ENCODE measurements at regions not wholly inside any gene's neighbourhood (a gene's known extent, or its start where the extent isn't known, plus 50 kb on each side); places are given as distances from the start of the nearest gene placed in this dataset.

- ChIA-PET CTCF (ENCODE audit: low intra/inter-chr PET ratio, low total read pairs) (no interaction called here), POLR2A (no interaction called here)
- Histone ChIP-seq H3K4me2 (ENCODE audit: low read depth, low read length) (no peak overlapping the region), H3K27me3 (ENCODE audit: control insufficient read depth in 1 of 2, insufficient read depth in 2 of 2, low read length in 2 of 2) (peaks cover 0 to 10% of the 10 kb centered on the region in 2 experiments; a peak in 1 of 5 replicates), H4K20me1 (ENCODE audit: insufficient read depth, low read length) (no peaks in the 10 kb centered on the region), H3K36me3 (replicated peaks in 1 of 2; ENCODE audit: control insufficient read depth in 1 of 2, insufficient read depth in 2 of 2, low read length in 2 of 2) (no peaks in the 10 kb centered on the region), H2AFZ (ENCODE audit: low read length) (no peak overlapping the region), H3K27ac (ENCODE audit: extremely low read length, insufficient read depth, low read length) (no peak overlapping the region), H3K79me2 (ENCODE audit: insufficient read depth, low read length) (no peaks in the 10 kb centered on the region), H3K9ac (ENCODE audit: insufficient read depth, low read depth, low read length) (no peak overlapping the region), H3K4me1 (ENCODE audit: insufficient read depth, low read length) (no peaks in the 10 kb centered on the region), H3K4me3 (replicated peaks in 1 of 3; ENCODE audit: insufficient read depth in 1 of 3, low read depth in 2 of 3, low read length in 3 of 3) (no peak overlapping the region), H3K9me3 (ENCODE audit: low read length) (no peaks in the 10 kb centered on the region)
- TF ChIP-seq ZBTB3 (CRISPR knock-in tag; IDR thresholded peaks at IDR 0.05; ENCODE audit: borderline replicate concordance, low read depth), result no peak
- in situ Hi-C loops (cut with HindIII; ENCODE audit: extremely low pct_ligation_motif_present, low pct_unique_long_range_greater_than_20kb), result no loop called here
- BruUV-seq (replicated peaks), result no TSS peak
- DNase-seq (ENCODE audit: low spot score) (no peak), FAIRE-seq (no peak), ATAC-seq (no peak)
- WGBS (ENCODE audit: low lambda C conversion rate), result 25% methylated on average over 7 of the region's 7 CpGs
- intact Hi-C loops (cut with micrococcal nuclease; ENCODE audit: unreplicated experiment), result no loop called here
These were observed 517.4 kb downstream of the BUD13 start for GRCh38 chr11:116255321-116255953.

DNA sequence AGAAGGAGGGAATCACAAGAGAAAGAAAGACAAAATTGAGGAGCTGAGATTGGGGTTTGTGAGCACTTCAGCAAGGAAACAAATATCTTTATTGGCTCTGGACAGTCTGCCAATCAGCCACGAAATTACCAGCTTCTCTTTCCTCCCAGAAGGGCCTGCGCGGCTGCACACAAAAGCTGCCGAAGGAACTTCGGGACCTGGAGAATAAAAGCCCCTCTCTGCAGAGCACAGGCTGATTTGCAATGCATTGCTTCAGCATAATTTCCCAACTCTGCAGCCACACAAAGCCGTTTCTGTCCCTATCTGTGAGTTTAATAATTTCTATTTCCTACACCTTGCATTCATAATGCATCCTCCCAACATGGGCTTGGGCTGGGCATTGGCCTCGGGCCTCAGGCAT is 522.6 kb downstream of the BUD13 start:
- in situ Hi-C loops (cut with HindIII; ENCODE audit: extremely low pct_ligation_motif_present, low pct_unique_long_range_greater_than_20kb), result no loop called here
- Histone ChIP-seq H3K4me3 (replicated peaks in 1 of 3; ENCODE audit: insufficient read depth in 1 of 3, low read depth in 2 of 3, low read length in 3 of 3) (no peak overlapping the region), H3K79me2 (ENCODE audit: insufficient read depth, low read length) (no peaks in the 10 kb centered on the region), H2AFZ (ENCODE audit: low read length) (no peak overlapping the region), H3K36me3 (replicated peaks in 1 of 2; ENCODE audit: control insufficient read depth in 1 of 2, insufficient read depth in 2 of 2, low read length in 2 of 2) (no peaks in the 10 kb centered on the region), H3K27me3 (ENCODE audit: control insufficient read depth in 1 of 2, insufficient read depth in 2 of 2, low read length in 2 of 2) (peaks cover 0 to 11% of the 10 kb centered on the region in 2 experiments; a peak in 2 of 5 replicates), H3K4me1 (ENCODE audit: insufficient read depth, low read length) (no peaks in the 10 kb centered on the region), H3K4me2 (ENCODE audit: low read depth, low read length) (no peak overlapping the region), H3K27ac (ENCODE audit: extremely low read length, insufficient read depth, low read length) (no peak overlapping the region), H3K9me3 (ENCODE audit: low read length) (no peaks in the 10 kb centered on the region), H3K9ac (ENCODE audit: insufficient read depth, low read depth, low read length) (no peak overlapping the region), H4K20me1 (ENCODE audit: insufficient read depth, low read length) (no peaks in the 10 kb centered on the region)
- no TSS peak for BruUV-seq (replicated peaks)
- 41% methylated on average over 5 of the region's 7 CpGs for WGBS (ENCODE audit: low lambda C conversion rate)
- ATAC-seq, result no peak
- POLR2A ChIA-PET, result no interaction called here
- no peak for FAIRE-seq
- intact Hi-C loops (cut with micrococcal nuclease; ENCODE audit: unreplicated experiment), result no loop called here
- CTCF ChIA-PET (ENCODE audit: low intra/inter-chr PET ratio, low total read pairs), result no interaction called here
- DNase-seq (ENCODE audit: low spot score), result no peak
- TF ChIP-seq TARDBP (CRISPR knock-in tag; IDR thresholded peaks at IDR 0.05) (no peak), SOX6 (IDR thresholded peaks at IDR 0.05) (no peak), SOX6 (CRISPR knock-in tag; IDR thresholded peaks at IDR 0.05) (no peak), SETDB1 (CRISPR knock-in tag; IDR thresholded peaks at IDR 0.05; ENCODE audit: borderline replicate concordance) (no peak), GATA4 (IDR thresholded peaks at IDR 0.05; ENCODE audit: borderline replicate concordance, low read depth) (no peak), ZNF512 (CRISPR knock-in tag; IDR thresholded peaks at IDR 0.05) (no peak), ZNF510 (CRISPR knock-in tag; IDR thresholded peaks at IDR 0.05; ENCODE audit: low read depth) (no peak), ZFP36 (IDR thresholded peaks at IDR 0.05; ENCODE audit: borderline replicate concordance, low read depth, low read length, partially characterized antibody) (no peak)
- TF ChIP-seq, protein P1, sequence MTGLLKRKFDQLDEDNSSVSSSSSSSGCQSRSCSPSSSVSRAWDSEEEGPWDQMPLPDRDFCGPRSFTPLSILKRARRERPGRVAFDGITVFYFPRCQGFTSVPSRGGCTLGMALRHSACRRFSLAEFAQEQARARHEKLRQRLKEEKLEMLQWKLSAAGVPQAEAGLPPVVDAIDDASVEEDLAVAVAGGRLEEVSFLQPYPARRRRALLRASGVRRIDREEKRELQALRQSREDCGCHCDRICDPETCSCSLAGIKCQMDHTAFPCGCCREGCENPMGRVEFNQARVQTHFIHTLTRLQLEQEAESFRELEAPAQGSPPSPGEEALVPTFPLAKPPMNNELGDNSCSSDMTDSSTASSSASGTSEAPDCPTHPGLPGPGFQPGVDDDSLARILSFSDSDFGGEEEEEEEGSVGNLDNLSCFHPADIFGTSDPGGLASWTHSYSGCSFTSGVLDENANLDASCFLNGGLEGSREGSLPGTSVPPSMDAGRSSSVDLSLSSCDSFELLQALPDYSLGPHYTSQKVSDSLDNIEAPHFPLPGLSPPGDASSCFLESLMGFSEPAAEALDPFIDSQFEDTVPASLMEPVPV (CRISPR knock-in tag; IDR thresholded peaks at IDR 0.05), result no peak
- TF ChIP-seq, protein P2, sequence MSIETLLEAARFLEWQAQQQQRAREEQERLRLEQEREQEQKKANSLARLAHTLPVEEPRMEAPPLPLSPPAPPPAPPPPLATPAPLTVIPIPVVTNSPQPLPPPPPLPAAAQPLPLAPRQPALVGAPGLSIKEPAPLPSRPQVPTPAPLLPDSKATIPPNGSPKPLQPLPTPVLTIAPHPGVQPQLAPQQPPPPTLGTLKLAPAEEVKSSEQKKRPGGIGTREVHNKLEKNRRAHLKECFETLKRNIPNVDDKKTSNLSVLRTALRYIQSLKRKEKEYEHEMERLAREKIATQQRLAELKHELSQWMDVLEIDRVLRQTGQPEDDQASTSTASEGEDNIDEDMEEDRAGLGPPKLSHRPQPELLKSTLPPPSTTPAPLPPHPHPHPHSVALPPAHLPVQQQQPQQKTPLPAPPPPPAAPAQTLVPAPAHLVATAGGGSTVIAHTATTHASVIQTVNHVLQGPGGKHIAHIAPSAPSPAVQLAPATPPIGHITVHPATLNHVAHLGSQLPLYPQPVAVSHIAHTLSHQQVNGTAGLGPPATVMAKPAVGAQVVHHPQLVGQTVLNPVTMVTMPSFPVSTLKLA (IDR thresholded peaks at IDR 0.05), result no peak

All from HepG2 (cell line).